D721Med (cell line): ENCODE measurements at regions not wholly inside any gene's neighbourhood (a gene's known extent, or its start where the extent isn't known, plus 50 kb on each side); places are given as distances from the start of the nearest gene placed in this dataset.

Experiments used
- DNase-seq: peaks from one replicate; pipeline ENCODE4 v3.0.0; 2011; ENCODE audit warnings: low spot score; ENCODE audit not compliant: insufficient read length
- FAIRE-seq: peaks from 2 replicates; lab custom pipeline; 2011; peaks lifted over from hg19 to GRCh38; lab: Jason Lieb, UNC
- CTCF ChIP-seq: IDR thresholded peaks from 2 replicates; pipeline ENCODE4 v1.5.1; 2012; ENCODE audit warnings: mild to moderate bottlenecking, control low read depth; ENCODE audit not compliant: insufficient read depth; ENCODE audit errors: missing control alignments

- TF ChIP-seq CTCF, result no peak
- DNase-seq (no peak), FAIRE-seq (no peak)
Observed at GRCh38 chr15:85311647-85312046, 68.8 kb upstream of the AKAP13 start.

GRCh38 chr15:85312486-85312885, 67.9 kb upstream of the AKAP13 start:
- FAIRE-seq, result no peak
- no peak for TF ChIP-seq CTCF
- no peak for DNase-seq

- DNase-seq (no peak), FAIRE-seq (no peak)
- no peak for TF ChIP-seq CTCF
Observed at GRCh38 chr15:85312929-85313331, 67.5 kb upstream of the AKAP13 start.

- no peak for FAIRE-seq
- TF ChIP-seq CTCF, result no peak
- no peak for DNase-seq
Observed at GRCh38 chr15:85313339-85313738, 67.1 kb upstream of the AKAP13 start.

GRCh38 chr15:85314146-85314545, 66.3 kb upstream of the AKAP13 start:
- no peak for DNase-seq
- FAIRE-seq, result no peak

GRCh38 chr15:85314633-85315032, 65.8 kb upstream of the AKAP13 start:
- DNase-seq (no peak), FAIRE-seq (no peak)
- TF ChIP-seq CTCF, result no peak

More at GRCh38 chr15:85314146-85314545, 66.3 kb upstream of the AKAP13 start:
- no peak for TF ChIP-seq CTCF

- no peak for TF ChIP-seq CTCF
- FAIRE-seq (no peak), DNase-seq (no peak)
Observed at GRCh38 chr15:85316244-85316934, 64.0 kb upstream of the AKAP13 start.
